ENCODE measurements at regions not wholly inside any gene's neighbourhood (a gene's known extent, or its start where the extent isn't known, plus 50 kb on each side); places are given as distances from the start of the nearest gene placed in this dataset.

DNA sequence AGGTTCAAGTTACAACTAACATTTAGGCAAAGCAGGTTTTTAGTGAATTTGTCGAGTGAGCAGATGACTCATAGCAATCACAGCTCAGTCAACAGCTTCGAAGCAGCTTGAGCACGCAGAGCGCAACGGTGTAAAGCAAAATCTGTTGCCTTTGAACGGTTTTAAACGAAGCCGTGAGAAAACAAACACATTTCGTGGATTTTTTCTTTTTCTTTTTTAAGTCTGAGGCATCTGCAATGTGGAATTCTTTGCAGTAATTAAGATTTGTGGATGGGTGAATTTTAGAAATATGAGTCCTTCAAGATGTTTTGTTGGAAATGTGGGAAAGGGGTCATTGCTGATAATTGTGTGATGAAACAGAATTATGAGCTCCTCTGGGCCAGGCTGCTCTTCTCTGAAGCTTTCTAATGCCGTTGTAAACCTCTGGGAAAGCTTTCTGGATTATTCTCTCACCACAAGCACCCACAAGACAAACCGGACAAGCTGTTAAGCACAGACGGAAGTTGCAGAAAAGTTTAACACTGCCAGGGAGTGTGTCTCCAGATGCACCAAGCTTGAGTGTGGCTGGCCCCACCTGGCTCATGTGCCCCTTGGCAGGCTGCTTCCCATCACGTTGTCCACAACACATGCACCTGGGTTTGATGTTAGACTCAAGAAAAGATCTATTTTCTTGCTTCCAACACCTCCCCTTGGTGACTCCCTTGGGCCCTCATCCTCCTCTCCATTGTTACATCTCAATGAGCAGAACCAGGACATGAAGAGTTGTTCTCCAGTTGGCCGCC lies 224.7 kb downstream of the ACKR3 start:
- Mint-ChIP-seq H3K4me3 (ENCODE audit: unreplicated experiment) (no peak overlapping the region), H3K4me1 (ENCODE audit: insufficient read depth, unreplicated experiment) (no peaks in the 10 kb centered on the region), H3K36me3 (ENCODE audit: insufficient read depth, unreplicated experiment) (peaks cover 5% of the 10 kb centered on the region), H3K27me3 (ENCODE audit: insufficient read depth, unreplicated experiment) (no peaks in the 10 kb centered on the region), H3K9me3 (ENCODE audit: unreplicated experiment) (peaks cover 7% of the 10 kb centered on the region), H3K27ac (ENCODE audit: low read depth, unreplicated experiment) (no peak overlapping the region)
- no TSS peak for BruUV-seq (replicated peaks)
- ChIA-PET CTCF (no interaction called here), POLR2A (interaction anchor here (0.7 kb wide), 1 partner anchor 321 kb away, joined by 3 read pairs; no protein-coding TSS in a partner anchor)
- no peak for DNase-seq (ENCODE audit: unreplicated experiment)
- intact Hi-C loops (cut with micrococcal nuclease) = no loop called here
- TF ChIP-seq, protein P1, sequence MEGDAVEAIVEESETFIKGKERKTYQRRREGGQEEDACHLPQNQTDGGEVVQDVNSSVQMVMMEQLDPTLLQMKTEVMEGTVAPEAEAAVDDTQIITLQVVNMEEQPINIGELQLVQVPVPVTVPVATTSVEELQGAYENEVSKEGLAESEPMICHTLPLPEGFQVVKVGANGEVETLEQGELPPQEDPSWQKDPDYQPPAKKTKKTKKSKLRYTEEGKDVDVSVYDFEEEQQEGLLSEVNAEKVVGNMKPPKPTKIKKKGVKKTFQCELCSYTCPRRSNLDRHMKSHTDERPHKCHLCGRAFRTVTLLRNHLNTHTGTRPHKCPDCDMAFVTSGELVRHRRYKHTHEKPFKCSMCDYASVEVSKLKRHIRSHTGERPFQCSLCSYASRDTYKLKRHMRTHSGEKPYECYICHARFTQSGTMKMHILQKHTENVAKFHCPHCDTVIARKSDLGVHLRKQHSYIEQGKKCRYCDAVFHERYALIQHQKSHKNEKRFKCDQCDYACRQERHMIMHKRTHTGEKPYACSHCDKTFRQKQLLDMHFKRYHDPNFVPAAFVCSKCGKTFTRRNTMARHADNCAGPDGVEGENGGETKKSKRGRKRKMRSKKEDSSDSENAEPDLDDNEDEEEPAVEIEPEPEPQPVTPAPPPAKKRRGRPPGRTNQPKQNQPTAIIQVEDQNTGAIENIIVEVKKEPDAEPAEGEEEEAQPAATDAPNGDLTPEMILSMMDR (IDR thresholded peaks at IDR 0.05; ENCODE audit: unreplicated experiment) = no peak

DNA sequence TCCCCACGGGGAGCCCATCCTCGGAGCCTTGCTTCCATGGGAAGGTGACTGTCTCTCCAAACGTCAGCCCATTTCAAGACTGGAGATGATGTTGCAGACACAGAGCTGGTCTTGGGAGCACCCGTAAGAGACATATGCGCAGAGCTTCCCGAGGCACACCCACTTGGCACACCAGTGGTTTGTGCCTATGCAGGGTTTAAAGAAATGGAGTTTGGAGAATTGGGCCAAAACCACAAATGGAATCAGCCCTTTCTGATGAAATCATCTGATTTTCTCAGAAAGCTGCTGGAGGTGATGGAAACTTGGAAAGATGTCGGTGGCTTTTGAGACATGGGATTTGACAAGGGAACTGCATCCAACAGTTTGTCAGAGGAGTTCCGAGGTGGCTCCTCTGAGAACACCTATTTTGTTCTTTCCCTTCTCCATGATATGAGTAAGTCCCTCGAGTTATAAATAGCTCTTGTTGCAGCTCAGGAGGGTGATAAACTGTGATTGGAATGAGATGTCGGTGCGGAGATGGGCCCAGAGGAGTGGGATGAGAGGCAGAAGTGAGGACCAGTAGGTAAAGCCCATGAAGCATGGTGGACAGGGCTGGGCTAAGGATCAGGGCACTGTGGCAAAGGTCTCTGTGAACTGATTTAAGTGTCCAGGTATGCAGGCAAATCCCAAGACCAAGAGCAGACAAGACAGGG lies 225.7 kb downstream of the ACKR3 start:
- H3K4me1 Mint-ChIP-seq (ENCODE audit: insufficient read depth, unreplicated experiment) = no peaks in the 10 kb centered on the region
- peaks cover 5% of the 10 kb centered on the region for H3K36me3 Mint-ChIP-seq (ENCODE audit: insufficient read depth, unreplicated experiment)
- POLR2A ChIA-PET = no interaction called here
- TF ChIP-seq, protein P1 (IDR thresholded peaks at IDR 0.05; ENCODE audit: unreplicated experiment) = no peak
- no TSS peak for BruUV-seq (replicated peaks)
- DNase-seq (ENCODE audit: unreplicated experiment) = no peak
- CTCF ChIA-PET = interaction anchor here (0.6 kb wide), 1 partner anchor 137 kb away, joined by 3 read pairs; no protein-coding TSS in a partner anchor
- no peak overlapping the region for H3K27ac Mint-ChIP-seq (ENCODE audit: low read depth, unreplicated experiment)
- no peaks in the 10 kb centered on the region for H3K27me3 Mint-ChIP-seq (ENCODE audit: insufficient read depth, unreplicated experiment)
- intact Hi-C loops (cut with micrococcal nuclease) = no loop called here
- H3K4me3 Mint-ChIP-seq (ENCODE audit: unreplicated experiment) = no peak overlapping the region
- peaks cover 7% of the 10 kb centered on the region for H3K9me3 Mint-ChIP-seq (ENCODE audit: unreplicated experiment)

DNA sequence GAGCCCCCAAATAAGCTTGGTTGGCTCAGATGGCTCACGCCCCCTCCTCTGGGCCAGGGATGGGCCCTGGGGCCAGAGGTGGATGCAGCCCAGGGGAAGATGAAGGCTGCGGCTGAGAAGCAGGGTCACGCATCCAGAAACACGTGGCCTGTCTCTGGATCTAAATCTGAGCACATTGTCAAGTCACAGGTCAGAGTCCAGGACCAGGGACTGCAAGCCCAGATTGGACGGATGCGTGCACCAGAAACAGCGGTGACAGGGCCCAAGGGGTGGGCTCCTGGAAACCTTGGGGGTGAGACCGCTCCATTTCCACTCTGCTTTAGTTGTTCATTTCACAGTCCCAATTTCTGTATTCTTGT lies 226.2 kb downstream of the ACKR3 start:
- H3K27ac Mint-ChIP-seq (ENCODE audit: low read depth, unreplicated experiment) = no peak overlapping the region
- TF ChIP-seq, protein P1 (IDR thresholded peaks at IDR 0.05; ENCODE audit: unreplicated experiment) = no peak
- H3K36me3 Mint-ChIP-seq (ENCODE audit: insufficient read depth, unreplicated experiment) = peaks cover 5% of the 10 kb centered on the region
- no TSS peak for BruUV-seq (replicated peaks)
- ChIA-PET CTCF (no interaction called here), POLR2A (no interaction called here)
- no peaks in the 10 kb centered on the region for H3K4me1 Mint-ChIP-seq (ENCODE audit: insufficient read depth, unreplicated experiment)
- peaks cover 7% of the 10 kb centered on the region for H3K9me3 Mint-ChIP-seq (ENCODE audit: unreplicated experiment)
- H3K4me3 Mint-ChIP-seq (ENCODE audit: unreplicated experiment) = no peak overlapping the region
- DNase-seq (ENCODE audit: unreplicated experiment) = no peak
- no peaks in the 10 kb centered on the region for H3K27me3 Mint-ChIP-seq (ENCODE audit: insufficient read depth, unreplicated experiment)
- intact Hi-C loops (cut with micrococcal nuclease) = no loop called here

DNA sequence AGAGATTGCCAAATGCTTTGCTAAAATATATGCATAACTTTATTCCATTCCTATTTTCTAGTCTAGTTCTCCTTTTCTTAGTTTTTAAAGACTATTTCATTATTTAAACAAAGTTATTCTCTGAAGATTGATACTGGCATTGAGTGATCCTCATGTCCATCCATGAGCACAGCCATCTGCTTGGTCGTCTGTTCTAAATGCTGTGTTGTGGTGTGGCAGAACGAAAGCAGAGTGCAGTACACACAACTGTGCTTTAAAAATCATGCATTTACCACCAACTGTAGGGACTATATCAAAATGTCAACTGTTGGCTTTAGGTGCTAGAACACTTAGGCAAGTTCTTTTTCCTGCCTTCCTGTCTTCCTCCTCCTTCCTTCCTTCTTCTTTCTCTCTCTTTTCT lies 226.6 kb downstream of the ACKR3 start:
- DNase-seq (ENCODE audit: unreplicated experiment) = no peak
- no TSS peak for BruUV-seq (replicated peaks)
- Mint-ChIP-seq H3K4me1 (ENCODE audit: insufficient read depth, unreplicated experiment) (no peaks in the 10 kb centered on the region), H3K36me3 (ENCODE audit: insufficient read depth, unreplicated experiment) (peaks cover 5% of the 10 kb centered on the region), H3K27me3 (ENCODE audit: insufficient read depth, unreplicated experiment) (no peaks in the 10 kb centered on the region), H3K27ac (ENCODE audit: low read depth, unreplicated experiment) (no peak overlapping the region), H3K9me3 (ENCODE audit: unreplicated experiment) (peaks cover 7% of the 10 kb centered on the region), H3K4me3 (ENCODE audit: unreplicated experiment) (no peak overlapping the region)
- CTCF ChIA-PET = no interaction called here
- POLR2A ChIA-PET = no interaction called here
- intact Hi-C loops (cut with micrococcal nuclease) = no loop called here
- TF ChIP-seq, protein P1 (IDR thresholded peaks at IDR 0.05; ENCODE audit: unreplicated experiment) = no peak

Measured in MCF 10A (cell line).